ENCODE measurements at regions not wholly inside any gene's neighbourhood (a gene's known extent, or its start where the extent isn't known, plus 50 kb on each side); places are given as distances from the start of the nearest gene placed in this dataset.

DNA sequence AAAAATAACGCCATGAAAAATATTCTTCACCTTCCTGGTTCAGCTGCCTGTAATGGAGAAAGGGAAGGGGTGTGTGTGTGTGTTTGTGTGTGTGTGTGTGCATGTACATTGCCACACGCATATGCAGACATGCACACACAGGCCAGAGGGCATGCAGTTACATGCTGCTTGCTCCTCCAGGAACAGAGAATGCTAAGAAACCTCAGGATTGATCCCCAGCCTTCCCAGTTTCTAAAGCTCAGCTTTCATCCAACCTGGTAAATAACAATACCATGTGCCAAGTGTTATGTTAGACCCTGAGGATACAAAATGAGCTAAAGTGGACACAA, 241.7 kb downstream of the SPTSSA start:
- TF ChIP-seq, protein P1, sequence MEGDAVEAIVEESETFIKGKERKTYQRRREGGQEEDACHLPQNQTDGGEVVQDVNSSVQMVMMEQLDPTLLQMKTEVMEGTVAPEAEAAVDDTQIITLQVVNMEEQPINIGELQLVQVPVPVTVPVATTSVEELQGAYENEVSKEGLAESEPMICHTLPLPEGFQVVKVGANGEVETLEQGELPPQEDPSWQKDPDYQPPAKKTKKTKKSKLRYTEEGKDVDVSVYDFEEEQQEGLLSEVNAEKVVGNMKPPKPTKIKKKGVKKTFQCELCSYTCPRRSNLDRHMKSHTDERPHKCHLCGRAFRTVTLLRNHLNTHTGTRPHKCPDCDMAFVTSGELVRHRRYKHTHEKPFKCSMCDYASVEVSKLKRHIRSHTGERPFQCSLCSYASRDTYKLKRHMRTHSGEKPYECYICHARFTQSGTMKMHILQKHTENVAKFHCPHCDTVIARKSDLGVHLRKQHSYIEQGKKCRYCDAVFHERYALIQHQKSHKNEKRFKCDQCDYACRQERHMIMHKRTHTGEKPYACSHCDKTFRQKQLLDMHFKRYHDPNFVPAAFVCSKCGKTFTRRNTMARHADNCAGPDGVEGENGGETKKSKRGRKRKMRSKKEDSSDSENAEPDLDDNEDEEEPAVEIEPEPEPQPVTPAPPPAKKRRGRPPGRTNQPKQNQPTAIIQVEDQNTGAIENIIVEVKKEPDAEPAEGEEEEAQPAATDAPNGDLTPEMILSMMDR (IDR thresholded peaks at IDR 0.05; ENCODE audit: extremely low read depth in 1 of 2, insufficient read depth in 1 of 2, low read depth in 1 of 2, low read length in 2 of 2): no peak
- TF ChIP-seq, protein P2, sequence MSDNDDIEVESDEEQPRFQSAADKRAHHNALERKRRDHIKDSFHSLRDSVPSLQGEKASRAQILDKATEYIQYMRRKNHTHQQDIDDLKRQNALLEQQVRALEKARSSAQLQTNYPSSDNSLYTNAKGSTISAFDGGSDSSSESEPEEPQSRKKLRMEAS (IDR thresholded peaks at IDR 0.05; ENCODE audit: insufficient read depth, insufficient read length): no peak
- no peak for TF ChIP-seq POLR2AphosphoS5 (IDR thresholded peaks at IDR 0.05; ENCODE audit: insufficient read depth, low read depth, low read length)
- TF ChIP-seq POLR2A (IDR thresholded peaks at IDR 0.05; ENCODE audit: low read depth, low read length): no peak

All from endothelial cell of umbilical vein (primary cell).